CD4-positive, alpha-beta T cell treated with Interleukin-15 for 1 hour (primary cell): ENCODE measurements at regions not wholly inside any gene's neighbourhood (a gene's known extent, or its start where the extent isn't known, plus 50 kb on each side); places are given as distances from the start of the nearest gene placed in this dataset.
A peak's percentile ranks its signal among the peaks of the same experiment; 100 is the strongest.

Source experiments
- DNase-seq: peaks from one replicate; pipeline ENCODE4 v3.0.0-alpha.2; 2020

GRCh38 chr16:79327836-79328235 lies 272.7 kb downstream of the MAF start:
- no peak for DNase-seq

- no peak for DNase-seq
Observed at GRCh38 chr16:79326549-79326948, 274.0 kb downstream of the MAF start.

GRCh38 chr16:79325226-79325945 lies 275.2 kb downstream of the MAF start:
- DNase-seq, result no peak

- no peak for DNase-seq
Observed at GRCh38 chr16:79320956-79321355, 279.6 kb downstream of the MAF start.

DNA sequence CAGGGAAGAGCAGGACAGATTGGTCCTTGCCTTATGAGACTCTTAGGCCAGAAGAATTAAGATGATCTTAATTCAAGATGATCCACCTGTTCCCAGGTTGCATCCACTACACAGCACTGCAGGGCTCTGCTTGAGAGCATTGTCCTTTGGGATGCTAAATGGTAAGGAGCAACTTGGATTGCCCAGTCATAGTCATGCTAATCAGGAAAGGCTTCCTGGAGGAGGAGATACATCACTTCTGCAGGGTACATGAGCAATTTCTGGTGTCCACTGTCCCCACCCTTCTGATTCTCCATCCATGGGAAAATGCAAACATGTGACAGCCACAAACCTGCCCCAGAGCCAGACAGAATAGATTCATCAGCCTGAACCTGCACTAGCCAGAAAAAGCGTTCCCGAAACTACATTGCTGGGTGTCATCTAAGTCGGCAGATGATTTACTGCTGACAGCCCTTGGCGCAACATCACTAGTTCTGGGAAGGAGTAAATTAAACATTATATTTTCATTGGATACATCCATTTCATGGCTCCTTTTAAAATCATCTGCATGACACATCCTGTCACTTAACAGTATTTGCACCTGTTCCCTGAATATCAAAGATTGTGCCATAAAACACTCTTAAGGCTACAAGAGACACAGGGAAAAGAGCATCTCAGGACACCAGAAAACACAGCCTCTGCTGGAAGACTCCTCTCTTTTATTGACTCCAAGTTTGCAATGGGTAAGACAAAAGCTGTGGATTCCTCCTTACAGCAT lies 282.2 kb downstream of the MAF start:
- no peak for DNase-seq

DNA sequence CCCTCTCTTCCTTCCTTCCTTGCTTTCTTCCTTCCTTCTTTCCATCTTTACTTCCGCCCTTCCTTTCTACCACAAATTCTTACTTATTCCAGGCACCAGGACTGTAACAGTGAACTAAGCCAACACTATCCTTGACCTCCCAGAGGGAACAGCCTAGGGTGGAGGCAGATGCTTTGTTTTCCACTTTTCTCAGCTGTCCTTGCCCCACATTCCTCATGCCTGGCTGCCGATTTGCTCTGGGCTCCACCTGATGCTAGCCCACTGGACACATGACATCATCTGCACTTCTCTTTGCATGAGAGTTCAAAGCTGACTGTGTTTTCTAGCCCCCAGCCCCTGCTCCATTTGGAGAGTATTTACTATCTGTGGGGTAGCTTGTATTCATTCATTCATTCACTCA lies 283.0 kb downstream of the MAF start:
- DNase-seq, result no peak

DNA sequence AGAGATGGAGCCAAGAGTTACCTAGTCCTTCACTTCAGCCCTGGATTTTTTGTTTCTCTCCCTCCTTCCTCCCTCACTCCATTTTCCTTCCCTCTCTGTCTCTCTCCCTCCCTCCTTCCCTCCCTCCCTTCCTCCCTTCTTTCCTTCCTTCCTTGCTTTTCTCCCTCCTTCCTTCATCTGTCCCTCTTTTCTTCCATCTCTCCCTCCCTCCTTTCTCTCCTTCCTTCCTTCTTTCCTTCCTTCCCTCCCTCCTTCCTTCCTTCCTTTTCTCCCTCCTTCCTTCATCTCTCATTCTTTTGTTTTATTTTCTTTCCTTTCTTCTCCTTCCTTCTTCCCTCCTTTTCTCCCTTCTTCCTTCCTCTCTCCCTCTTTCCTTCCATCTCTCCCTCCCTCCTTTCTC lies 283.5 kb downstream of the MAF start:
- no peak for DNase-seq

GRCh38 chr16:79316004-79316458 lies 284.5 kb downstream of the MAF start:
- DNase-seq, result no peak

DNA sequence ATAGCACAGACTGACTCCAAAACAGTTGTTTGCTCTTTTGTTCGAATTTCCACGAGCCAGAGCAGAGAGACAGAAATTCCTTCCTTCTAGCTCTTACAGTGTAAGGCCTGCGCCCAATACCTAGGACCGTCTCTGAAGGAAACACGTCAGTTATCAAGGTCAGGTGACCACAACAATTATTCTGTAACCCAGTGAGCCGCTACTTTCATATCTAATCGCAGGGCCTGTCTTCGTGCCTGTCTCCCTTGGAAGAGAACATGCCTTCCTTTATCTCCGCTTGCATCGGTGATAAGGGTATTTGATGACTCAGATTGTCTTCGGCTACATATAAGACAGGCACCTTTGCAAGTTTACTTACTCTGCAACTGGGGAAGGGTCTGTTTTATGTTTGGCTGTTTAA lies 288.0 kb downstream of the MAF start:
- no peak for DNase-seq

GRCh38 chr16:79310710-79311109 lies 289.8 kb downstream of the MAF start:
- DNase-seq, result no peak

- DNase-seq, result no peak
Observed at GRCh38 chr16:79309606-79310005, 290.9 kb downstream of the MAF start.

DNA sequence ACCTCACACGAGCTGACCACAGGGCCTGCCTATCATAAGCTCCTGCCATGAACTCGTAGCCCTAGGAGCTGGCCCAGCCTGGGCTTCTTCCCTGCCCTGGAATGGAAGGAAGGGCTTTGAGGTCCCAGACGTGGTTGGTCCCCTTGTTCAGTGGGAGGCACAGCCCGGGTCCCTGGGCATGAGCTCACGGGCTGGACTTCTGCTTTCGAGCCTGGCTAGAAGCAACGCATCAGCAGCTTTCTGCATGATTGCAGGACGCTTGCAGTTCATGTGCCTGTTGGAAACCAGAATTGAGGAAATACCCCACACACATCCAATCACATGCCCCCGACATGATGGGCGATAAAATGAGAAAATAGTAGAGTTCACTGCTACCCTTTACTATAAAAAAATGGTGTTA lies 293.3 kb downstream of the MAF start:
- peak; percentile 47 for DNase-seq

- no peak for DNase-seq
Observed at GRCh38 chr16:79305074-79305473, 295.5 kb downstream of the MAF start.

- DNase-seq, result no peak
Observed at GRCh38 chr16:79303959-79304387, 296.6 kb downstream of the MAF start.

DNA sequence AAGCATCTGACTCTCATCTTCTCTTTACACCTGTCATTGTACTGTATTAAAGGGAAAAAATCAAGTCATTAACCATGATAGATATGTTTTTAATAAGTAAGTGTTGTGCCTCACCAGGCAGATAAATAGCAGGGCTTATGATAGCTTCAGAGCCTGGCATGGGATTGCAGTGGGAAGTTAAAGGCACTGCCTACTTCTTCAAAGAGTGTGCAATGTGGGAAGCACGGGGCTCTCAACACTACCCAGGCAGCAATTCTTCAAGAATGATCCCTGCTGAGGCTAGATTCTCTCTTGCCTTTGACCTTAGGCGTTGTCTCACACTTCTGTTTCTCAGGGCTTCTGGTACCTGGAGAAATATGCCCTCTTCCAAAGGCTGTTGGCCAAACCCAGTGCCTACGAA lies 297.3 kb downstream of the MAF start:
- DNase-seq, result no peak

DNA sequence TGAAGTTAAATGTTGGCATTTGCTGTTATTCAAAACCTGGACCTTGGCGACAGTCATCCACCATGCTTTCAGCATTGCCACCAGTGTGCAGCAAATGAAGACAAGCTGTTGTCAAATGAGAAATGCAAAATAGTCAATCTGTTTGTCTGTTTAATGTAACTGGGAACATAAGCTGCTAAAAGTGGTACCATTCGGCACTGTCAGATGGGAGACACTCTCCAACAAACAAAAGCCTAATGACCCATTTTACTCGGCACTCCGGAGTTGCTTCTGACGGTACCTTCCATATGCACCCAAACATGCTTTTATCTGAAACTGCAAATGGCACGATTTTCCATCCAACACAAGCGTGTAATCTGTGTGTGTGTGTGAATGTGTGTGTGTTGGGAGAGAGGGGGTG lies 297.8 kb downstream of the MAF start:
- no peak for DNase-seq

- DNase-seq, result no peak
Observed at GRCh38 chr16:79301051-79301450, 299.5 kb downstream of the MAF start.

DNA sequence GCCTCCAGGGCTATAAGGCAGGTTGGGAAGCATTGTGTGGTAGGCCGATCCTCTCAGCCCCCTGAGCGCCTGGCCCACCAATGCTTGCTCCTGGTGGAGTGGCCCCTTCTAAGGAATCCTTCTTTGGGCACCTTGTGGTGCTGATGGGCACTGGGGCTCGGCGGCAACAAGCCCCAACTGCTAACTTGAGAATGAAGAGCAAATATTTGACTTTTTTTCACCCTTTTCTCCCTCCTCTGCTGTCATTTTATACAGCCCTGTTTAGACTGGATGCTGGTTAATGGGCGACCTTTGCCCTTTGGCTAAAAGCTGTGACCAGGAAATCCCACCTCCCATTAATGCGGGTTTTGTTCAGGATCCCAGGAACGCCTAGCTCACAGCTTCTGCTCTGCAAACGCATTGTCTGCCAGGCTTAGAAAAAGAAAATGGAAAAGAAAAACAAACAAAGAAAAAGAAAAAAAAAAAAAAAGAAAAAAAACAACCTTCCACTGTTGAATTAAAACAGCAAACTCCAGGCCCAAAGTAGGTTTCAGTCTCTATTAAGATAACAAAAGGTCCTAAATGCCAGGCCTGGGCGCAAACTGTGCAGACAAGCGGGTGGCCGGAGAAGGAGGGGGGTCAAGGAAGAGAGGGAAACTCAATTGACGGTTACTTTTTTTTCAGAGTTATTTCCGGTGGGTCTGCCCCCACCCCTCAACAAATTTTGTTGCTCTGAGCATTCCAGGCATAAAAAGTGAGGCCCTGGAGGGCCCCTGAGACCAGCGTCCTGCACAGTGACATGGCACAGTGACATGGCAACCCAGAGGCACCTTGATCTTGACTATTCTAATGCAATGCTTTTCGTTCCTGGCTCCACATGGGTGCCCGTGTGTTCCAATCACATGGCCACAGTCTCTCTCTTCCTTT lies 301.4 kb downstream of the MAF start:
- DNase-seq, result no peak

DNA sequence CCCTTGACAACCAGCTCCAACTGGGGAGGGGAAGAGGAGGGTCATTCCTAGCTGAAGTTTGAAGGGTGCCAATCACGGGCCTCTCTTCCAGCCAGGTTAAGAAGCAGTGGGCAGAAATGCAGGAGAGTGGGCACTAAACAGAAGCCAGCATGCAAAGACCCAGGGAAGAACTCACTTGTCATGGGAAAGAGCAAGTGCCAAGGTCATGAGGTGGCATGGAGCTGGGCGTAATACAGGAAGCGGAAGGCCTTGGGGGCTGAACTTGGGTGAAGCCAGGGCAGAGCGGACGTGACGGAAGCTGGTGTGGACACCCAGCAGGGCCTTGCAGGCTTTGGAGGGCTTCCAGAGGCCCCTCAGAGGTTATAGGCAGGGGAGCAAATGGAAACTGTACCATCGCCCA lies 302.1 kb downstream of the MAF start:
- DNase-seq, result no peak

DNA sequence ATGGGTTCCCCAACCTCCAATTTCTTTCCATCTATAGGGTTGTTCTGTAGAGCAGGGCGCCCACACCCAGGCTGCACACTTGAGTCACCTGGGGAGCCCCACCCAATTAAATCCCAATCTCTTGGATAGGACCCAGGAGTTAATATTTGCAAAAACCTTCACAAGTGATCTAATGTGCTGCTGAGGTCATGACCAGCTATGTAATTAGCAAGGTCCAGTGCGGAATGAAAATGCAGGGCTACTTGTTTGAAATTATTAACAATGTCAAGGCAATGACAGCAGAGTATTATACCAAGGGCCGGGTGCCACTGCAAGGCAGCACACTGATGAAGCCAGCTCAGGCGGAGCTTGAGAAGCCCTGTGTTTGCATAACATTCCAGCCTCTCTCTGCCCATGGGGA lies 302.7 kb downstream of the MAF start:
- no peak for DNase-seq

GRCh38 chr16:79297296-79297695 lies 303.2 kb downstream of the MAF start:
- no peak for DNase-seq

- DNase-seq, result no peak
Observed at GRCh38 chr16:79296491-79296890, 304.0 kb downstream of the MAF start.

DNA sequence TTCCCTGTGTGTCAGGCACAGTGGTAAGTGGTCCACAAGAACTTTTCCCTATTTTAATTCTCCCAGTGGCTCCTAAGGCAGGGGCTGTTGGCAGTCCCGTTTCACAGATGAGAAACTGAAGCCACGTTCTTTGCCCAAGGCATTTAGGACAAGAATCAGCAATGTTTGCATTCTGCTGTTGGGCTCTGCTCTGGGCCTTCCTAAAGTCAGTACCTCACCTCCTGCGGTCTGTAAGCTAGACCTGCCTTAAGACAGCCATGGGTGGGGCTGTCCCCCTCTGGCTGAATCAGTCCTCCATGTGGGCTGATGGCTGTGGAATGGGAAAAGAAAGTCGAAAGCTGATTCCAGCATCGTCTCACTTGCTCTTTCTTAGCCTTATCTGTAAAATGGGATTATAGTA lies 304.8 kb downstream of the MAF start:
- DNase-seq, result no peak

DNA sequence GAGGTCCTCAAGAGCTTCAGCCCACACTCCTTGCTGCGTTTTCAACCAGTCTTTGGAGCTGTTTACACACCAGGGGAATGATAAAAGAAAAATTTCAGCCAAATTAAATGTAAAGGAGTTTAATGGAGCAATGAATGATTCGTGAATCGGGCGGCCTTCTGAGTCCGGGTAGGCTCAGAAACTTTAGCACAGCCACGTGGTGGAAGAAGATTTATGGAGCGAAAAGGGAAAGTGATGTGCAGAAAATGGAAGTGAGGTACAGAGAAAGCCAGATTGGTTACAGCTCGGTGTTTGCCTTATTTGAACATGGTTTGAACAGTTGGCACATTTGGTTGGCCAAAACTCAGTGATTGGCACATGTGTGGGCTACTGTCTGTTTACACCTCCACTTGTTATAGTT lies 305.4 kb downstream of the MAF start:
- DNase-seq, result no peak
